Kidney (tissue), 13 donors: ENCODE measurements at regions not wholly inside any gene's neighbourhood (a gene's known extent, or its start where the extent isn't known, plus 50 kb on each side); places are given as distances from the start of the nearest gene placed in this dataset.

Source experiments
- DNase-seq, 5 donors: peaks; one replicate each; pipeline ENCODE4 v3.0.0-alpha.2; 2013 to 2020
- FAIRE-seq: peaks from 2 replicates; lab custom pipeline; 2012; peaks lifted over from hg19 to GRCh38; lab: Jason Lieb, UNC
- H3K27ac ChIP-seq, 2 donors: one replicate each; pipeline ENCODE4 v1.7.0; 2013; ENCODE audit warnings: low read depth in 2 of 2, low read length in 2 of 2, inconsistent platforms in 1 of 2
- H3K27me3 ChIP-seq: one replicate; pipeline ENCODE4 v1.7.1; 2013; ENCODE audit warnings: low read length, inconsistent platforms; ENCODE audit not compliant: control insufficient read depth, insufficient read depth
- H3K36me3 ChIP-seq, 3 donors: one replicate each; pipeline versions ENCODE4 v1.7.0 to v1.7.1; 2013; ENCODE audit warnings: low read length in 3 of 3, control low read depth in 1 of 3, inconsistent platforms in 1 of 3; ENCODE audit not compliant: insufficient read depth in 3 of 3, control insufficient read depth in 2 of 3
- H3K4me1 ChIP-seq, 3 donors: one replicate each; pipeline versions ENCODE4 v1.7.0 to v1.7.1; 2013; ENCODE audit warnings: low read length in 3 of 3, inconsistent platforms in 1 of 3, low read depth in 1 of 3; ENCODE audit not compliant: control insufficient read depth in 2 of 3, insufficient read depth in 2 of 3
- H3K4me3 ChIP-seq, 3 donors: one replicate each; pipeline versions ENCODE4 v1.7.0 to v1.8.1; 2013; ENCODE audit warnings: low read length in 3 of 3, control low read depth in 1 of 3, inconsistent platforms in 1 of 3
- H3K9ac ChIP-seq, 3 donors: one replicate each; pipeline versions ENCODE4 v1.7.0 to v1.7.1; 2013; ENCODE audit warnings: low read length in 3 of 3, control low read depth in 1 of 3, inconsistent platforms in 1 of 3
- H3K9me3 ChIP-seq, 3 donors: one replicate each; pipeline versions ENCODE4 v1.7.0 to v1.7.1; 2013; ENCODE audit warnings: low read length in 3 of 3, control low read depth in 1 of 3, inconsistent platforms in 1 of 3; ENCODE audit not compliant: control insufficient read depth in 2 of 3, insufficient read depth in 1 of 3
- CTCF ChIP-seq: IDR thresholded peaks from 3 replicates; pipeline ENCODE4 v1.5.1; 2012; ENCODE audit warnings: mild to moderate bottlenecking, moderate library complexity, borderline replicate concordance; ENCODE audit not compliant: insufficient read depth; ENCODE audit errors: extremely low read depth
- intact Hi-C: fragments of 100-400 bp; cut with DNase I; formaldehyde crosslinking; loops from one replicate; pipeline ENCODE4 v1.11.1; 2022
- donor health status: control.
- donor health status: control.
- donor health status: control.
- donor health status: control.
- donor health status: control.
- donor health status: DM: yes; HTN: yes; CAD: no.
- donor health status: Normal renal cell carcinoma (clear cell type).

GRCh38 chr10:47187592-47187991, 112.4 kb upstream of the GDF10 start:
- Histone ChIP-seq H3K27me3 (no peaks in the 10 kb centered on the region), H3K9ac (no peak overlapping the region), H3K4me3 (no peak overlapping the region), H3K9me3 (no peaks in the 10 kb centered on the region), H3K4me1 (peaks cover 0 to 3% (median 0%) of the 10 kb centered on the region in 3 donors), H3K36me3 (no peaks in the 10 kb centered on the region), H3K27ac (no peak overlapping the region)
- DNase-seq: no peak
- intact Hi-C loops: no loop called here
- FAIRE-seq: no peak
- no peak for TF ChIP-seq CTCF

GRCh38 chr10:47188156-47188555, 111.8 kb upstream of the GDF10 start:
- H3K27me3 ChIP-seq: no peaks in the 10 kb centered on the region
- no peak overlapping the region for H3K27ac ChIP-seq
- no peak for DNase-seq
- no peaks in the 10 kb centered on the region for H3K9me3 ChIP-seq
- H3K36me3 ChIP-seq: no peaks in the 10 kb centered on the region
- no peak for FAIRE-seq
- H3K4me3 ChIP-seq: no peak overlapping the region
- no peak overlapping the region for H3K9ac ChIP-seq
- peaks cover 0 to 3% (median 0%) of the 10 kb centered on the region in 3 donors for H3K4me1 ChIP-seq
- intact Hi-C loops: no loop called here
- no peak for TF ChIP-seq CTCF

GRCh38 chr10:47189802-47190201, 110.2 kb upstream of the GDF10 start:
- Histone ChIP-seq H3K27me3 (no peaks in the 10 kb centered on the region), H3K36me3 (no peaks in the 10 kb centered on the region), H3K4me1 (peaks cover 0 to 3% (median 0%) of the 10 kb centered on the region in 3 donors), H3K9me3 (no peaks in the 10 kb centered on the region), H3K9ac (no peak overlapping the region), H3K4me3 (no peak overlapping the region), H3K27ac (no peak overlapping the region)
- TF ChIP-seq CTCF: no peak
- intact Hi-C loops: no loop called here
- DNase-seq (no peak), FAIRE-seq (no peak)

GRCh38 chr10:47190301-47190700, 109.7 kb upstream of the GDF10 start:
- FAIRE-seq (no peak), DNase-seq (no peak)
- H3K27ac ChIP-seq: no peak overlapping the region
- no peak overlapping the region for H3K4me3 ChIP-seq
- TF ChIP-seq CTCF: no peak
- H3K36me3 ChIP-seq: no peaks in the 10 kb centered on the region
- no peak overlapping the region for H3K9ac ChIP-seq
- no peaks in the 10 kb centered on the region for H3K27me3 ChIP-seq
- intact Hi-C loops: no loop called here
- no peaks in the 10 kb centered on the region for H3K9me3 ChIP-seq
- peaks cover 0 to 3% (median 0%) of the 10 kb centered on the region in 3 donors for H3K4me1 ChIP-seq
